WI38 (cell line): ENCODE measurements at regions not wholly inside any gene's neighbourhood (a gene's known extent, or its start where the extent isn't known, plus 50 kb on each side); places are given as distances from the start of the nearest gene placed in this dataset.
"Not testable (repeated sequence)": the region's sequence is repeated elsewhere in the genome, so short reads cannot be mapped to it uniquely, and the experiment has no call there.

Source experiments
- H3K4me3 ChIP-seq: 2 replicates; pipeline ENCODE4 v1.5.1; 2011; ENCODE audit warnings: low read depth, mild to moderate bottlenecking, control low read depth, low read length
- CTCF ChIP-seq: IDR thresholded peaks from 2 replicates; pipeline ENCODE4 v1.5.1; 2012; ENCODE audit warnings: low read depth, mild to moderate bottlenecking, control low read depth, low read length

- no peak for TF ChIP-seq CTCF
These were observed 1504.5 kb upstream of the PCDH10 start for GRCh38 chr4:131644619-131645018.

GRCh38 chr4:131649227-131649626, 1499.9 kb upstream of the PCDH10 start:
- no peak overlapping the region for H3K4me3 ChIP-seq
- no peak for TF ChIP-seq CTCF

More at GRCh38 chr4:131644619-131645018, 1504.5 kb upstream of the PCDH10 start:
- no peak overlapping the region for H3K4me3 ChIP-seq

- no peak for TF ChIP-seq CTCF
- H3K4me3 ChIP-seq: no peak overlapping the region
These were observed 1498.1 kb upstream of the PCDH10 start for GRCh38 chr4:131650951-131651350.

GRCh38 chr4:131683314-131683713, 1465.8 kb upstream of the PCDH10 start:
- not testable (repeated sequence) for H3K4me3 ChIP-seq

GRCh38 chr4:131721883-131722282, 1427.2 kb upstream of the PCDH10 start:
- no peak for TF ChIP-seq CTCF
- no peak overlapping the region for H3K4me3 ChIP-seq

GRCh38 chr4:131723069-131723468, 1426.0 kb upstream of the PCDH10 start:
- not testable (repeated sequence) for H3K4me3 ChIP-seq

GRCh38 chr4:131724847-131725246, 1424.2 kb upstream of the PCDH10 start:
- peak overlapping the region; percentile 45 for H3K4me3 ChIP-seq

GRCh38 chr4:131725521-131725920, 1423.6 kb upstream of the PCDH10 start:
- H3K4me3 ChIP-seq: not testable (repeated sequence)

GRCh38 chr4:131726940-131727339, 1422.2 kb upstream of the PCDH10 start:
- H3K4me3 ChIP-seq: not testable (repeated sequence)

GRCh38 chr4:131727418-131727817, 1421.7 kb upstream of the PCDH10 start:
- not testable (repeated sequence) for H3K4me3 ChIP-seq

- not testable (repeated sequence) for H3K4me3 ChIP-seq
These were observed 1419.9 kb upstream of the PCDH10 start for GRCh38 chr4:131729205-131729604.

- H3K4me3 ChIP-seq: not testable (repeated sequence)
These were observed 1419.2 kb upstream of the PCDH10 start for GRCh38 chr4:131729716-131730398.

GRCh38 chr4:131730574-131730973, 1418.5 kb upstream of the PCDH10 start:
- not testable (repeated sequence) for H3K4me3 ChIP-seq

- H3K4me3 ChIP-seq: not testable (repeated sequence)
These were observed 1417.0 kb upstream of the PCDH10 start for GRCh38 chr4:131732034-131732630.

GRCh38 chr4:131734321-131734720, 1414.8 kb upstream of the PCDH10 start:
- H3K4me3 ChIP-seq: not testable (repeated sequence)

- H3K4me3 ChIP-seq: not testable (repeated sequence)
These were observed 1414.2 kb upstream of the PCDH10 start for GRCh38 chr4:131734851-131735385.
